Activated T-cell treated with anti-CD3 and anti-CD28 coated beads, Interleukin-2, amount 50 U/mL, for 72 hours (primary cell): ENCODE measurements at regions not wholly inside any gene's neighbourhood (a gene's known extent, or its start where the extent isn't known, plus 50 kb on each side); places are given as distances from the start of the nearest gene placed in this dataset.
A peak's percentile ranks its signal among the peaks of the same experiment; 100 is the strongest.
"Not testable (repeated sequence)": the region's sequence is repeated elsewhere in the genome, so short reads cannot be mapped to it uniquely, and the experiment has no call there.

Source experiments
- ATAC-seq, 2 donors: fragments of 150-1000 bp; cut with Tn5 transposase; replicated peaks in 1 of 2; 2 replicates each; pipeline ENCODE4 v1.10.0; 2021; ENCODE audit warnings: moderate library complexity in 2 of 2, mild to moderate bottlenecking in 1 of 2
- DNase-seq, 2 donors: peaks; one replicate each; pipeline ENCODE4 v3.0.0; 2021 to 2022; ENCODE audit warnings: mixed read lengths in 1 of 2
- H3K27ac Mint-ChIP-seq: one replicate; pipeline ENCODE4 v1.8.0; 2022; ENCODE audit warnings: mild to moderate bottlenecking, moderate library complexity, mixed read lengths
- H3K27me3 Mint-ChIP-seq: one replicate; pipeline ENCODE4 v1.8.0; 2022; ENCODE audit warnings: low read depth, mixed read lengths
- H3K36me3 Mint-ChIP-seq, 2 donors: one replicate each; pipeline ENCODE4 v1.8.0; 2022; ENCODE audit warnings: mixed read lengths in 2 of 2, mild to moderate bottlenecking in 1 of 2; ENCODE audit not compliant: insufficient read depth in 2 of 2
- H3K4me1 Mint-ChIP-seq: one replicate; pipeline ENCODE4 v1.8.0; 2022; ENCODE audit warnings: low read depth, mixed read lengths
- H3K4me3 Mint-ChIP-seq, 2 donors: one replicate each; pipeline ENCODE4 v1.8.0; 2022; ENCODE audit warnings: mild to moderate bottlenecking in 2 of 2, mixed read lengths in 2 of 2, moderate library complexity in 2 of 2
- H3K9me3 Mint-ChIP-seq, 2 donors: one replicate each; pipeline ENCODE4 v1.8.0; 2022; ENCODE audit warnings: mixed read lengths in 2 of 2

GRCh38 chr15:22714358-22715132, 71.9 kb upstream of the NIPA1 start:
- not testable (repeated sequence) for H3K9me3 Mint-ChIP-seq, H3K27ac Mint-ChIP-seq, H3K4me1 Mint-ChIP-seq, H3K36me3 Mint-ChIP-seq
- peak overlapping the region; percentile 57 to 59 for H3K4me3 Mint-ChIP-seq
- DNase-seq (peak in 1 of 2 donors; percentile 4), ATAC-seq (peak; percentile 47 to 53)
- peaks cover 45% of the 10 kb centered on the region for H3K27me3 Mint-ChIP-seq

GRCh38 chr15:22715133-22715845, 71.2 kb upstream of the NIPA1 start:
- not testable (repeated sequence) for DNase-seq, H3K9me3 Mint-ChIP-seq, ATAC-seq, H3K27ac Mint-ChIP-seq, H3K36me3 Mint-ChIP-seq, H3K4me1 Mint-ChIP-seq
- peaks cover 46% of the 10 kb centered on the region for H3K27me3 Mint-ChIP-seq
- peak overlapping the region; percentile 43 to 47 for H3K4me3 Mint-ChIP-seq

- H3K27me3 Mint-ChIP-seq = peaks cover 49% of the 10 kb centered on the region
- not testable (repeated sequence) for H3K9me3 Mint-ChIP-seq, ATAC-seq, H3K4me3 Mint-ChIP-seq, H3K27ac Mint-ChIP-seq, H3K4me1 Mint-ChIP-seq, H3K36me3 Mint-ChIP-seq
- peak in 1 of 2 donors; percentile 3 for DNase-seq
Measured at GRCh38 chr15:22719980-22720379, 66.5 kb upstream of the NIPA1 start.

GRCh38 chr15:22726104-22726503, 60.3 kb upstream of the NIPA1 start:
- ATAC-seq, H3K27ac Mint-ChIP-seq, H3K4me1 Mint-ChIP-seq, DNase-seq, H3K4me3 Mint-ChIP-seq, H3K9me3 Mint-ChIP-seq, H3K36me3 Mint-ChIP-seq: not testable (repeated sequence)
- H3K27me3 Mint-ChIP-seq = peaks cover 12% of the 10 kb centered on the region

- not testable (repeated sequence) for DNase-seq, ATAC-seq, H3K36me3 Mint-ChIP-seq, H3K9me3 Mint-ChIP-seq, H3K4me3 Mint-ChIP-seq, H3K27ac Mint-ChIP-seq
- H3K27me3 Mint-ChIP-seq = peaks cover 51% of the 10 kb centered on the region
- H3K4me1 Mint-ChIP-seq = peaks cover 15% of the 10 kb centered on the region
Measured at GRCh38 chr15:22735067-22735466, 51.4 kb upstream of the NIPA1 start.

- Mint-ChIP-seq H3K9me3 (no peaks in the 10 kb centered on the region), H3K27me3 (peaks cover 58% of the 10 kb centered on the region), H3K36me3 (no peaks in the 10 kb centered on the region), H3K4me1 (peaks cover 20% of the 10 kb centered on the region), H3K4me3 (no peak overlapping the region), H3K27ac (no peak overlapping the region)
- DNase-seq (no peak), ATAC-seq (no peak)
Measured at GRCh38 chr15:22735781-22736180, 50.7 kb upstream of the NIPA1 start.

- not testable (repeated sequence) for ATAC-seq, H3K27ac Mint-ChIP-seq, H3K9me3 Mint-ChIP-seq, H3K4me3 Mint-ChIP-seq, DNase-seq, H3K36me3 Mint-ChIP-seq
- Mint-ChIP-seq H3K4me1 (peaks cover 20% of the 10 kb centered on the region), H3K27me3 (peaks cover 61% of the 10 kb centered on the region)
Measured at GRCh38 chr15:22736200-22736599, 50.2 kb upstream of the NIPA1 start.
